IMR-90 (cell line): ENCODE measurements at regions not wholly inside any gene's neighbourhood (a gene's known extent, or its start where the extent isn't known, plus 50 kb on each side); places are given as distances from the start of the nearest gene placed in this dataset.

ENCODE experiments used
- ATAC-seq: fragments of 200-7000 bp; cut with Tn5 transposase; 2 replicates; pipeline ENCODE4 v1.9.1; 2020; ENCODE audit warnings: low read depth, mild to moderate bottlenecking, moderate library complexity
- BruUV-seq: library from RNA; stranded (reverse); fragments of 400-500 nt; replicated peaks from 2 replicates; lab custom pipeline; 2021; lab: Mats Ljungman, UMichigan
- CTCF ChIA-PET: fragments of 300-600 bp; formaldehyde crosslinking; extraction: SDS; loops from one replicate; lab custom pipeline; 2021; ENCODE audit warnings: antibody characterized with exemption; lab: Yijun Ruan, JAX
- POLR2A ChIA-PET: fragments of 300-600 bp; sonication (Branson Sonifier 250); formaldehyde crosslinking; loops from one replicate; lab custom pipeline; 2022; ENCODE audit warnings: antibody characterized with exemption; ENCODE audit not compliant: unreplicated experiment; lab: Charles Lee
- DNase-seq: peaks from one replicate; pipeline ENCODE4 v3.0.0; 2013
- H2AFZ ChIP-seq: replicated peaks from 2 replicates; pipeline ENCODE3; 2013; ENCODE audit warnings: low read length, mild to moderate bottlenecking; ENCODE audit not compliant: poor library complexity
- H2AK5ac ChIP-seq: 2 replicates; pipeline ENCODE4 v1.6.1; 2013; ENCODE audit warnings: low read depth, low read length, inconsistent platforms
- H2AK9ac ChIP-seq: replicated peaks from 2 replicates; pipeline ENCODE3; 2013; ENCODE audit warnings: mild to moderate bottlenecking, low read depth, low read length, moderate library complexity; ENCODE audit not compliant: poor library complexity
- H2BK120ac ChIP-seq: 2 replicates; pipeline ENCODE4 v1.6.1; 2013; ENCODE audit warnings: low read depth, low read length, inconsistent platforms
- H2BK15ac ChIP-seq: 3 replicates; pipeline ENCODE4 v1.6.1; 2013; ENCODE audit warnings: low read depth, low read length, inconsistent platforms
- H2BK20ac ChIP-seq: 2 replicates; pipeline ENCODE4 v1.6.1; 2013; ENCODE audit warnings: low read depth, mild to moderate bottlenecking, inconsistent platforms, low read length, moderate library complexity
- H2BK5ac ChIP-seq: 2 replicates; pipeline ENCODE4 v1.6.1; 2013; ENCODE audit warnings: mild to moderate bottlenecking, low read depth, low read length, inconsistent platforms; ENCODE audit not compliant: poor library complexity, severe bottlenecking
- H3K14ac ChIP-seq: replicated peaks from 2 replicates; pipeline ENCODE4 v1.6.1; 2013; ENCODE audit warnings: low read depth, low read length, inconsistent platforms
- H3K18ac ChIP-seq: 2 replicates; pipeline ENCODE4 v1.6.1; 2013; ENCODE audit warnings: low read depth, low read length, control low read depth
- H3K23ac ChIP-seq: 2 replicates; pipeline ENCODE4 v1.6.1; 2013; ENCODE audit warnings: low read depth, low read length, inconsistent platforms
- H3K27ac ChIP-seq: 2 replicates; pipeline ENCODE4 v1.5.1; 2013; ENCODE audit warnings: mild to moderate bottlenecking, control low read depth, low read length; ENCODE audit not compliant: insufficient read depth
- H3K27me3 ChIP-seq: 2 replicates; pipeline ENCODE4 v1.6.1; 2013; ENCODE audit warnings: low read length; ENCODE audit not compliant: control insufficient read depth, insufficient read depth
- H3K36me3 ChIP-seq: 2 replicates; pipeline ENCODE4 v1.6.1; 2013; ENCODE audit warnings: low read length, mixed read lengths; ENCODE audit not compliant: control insufficient read depth, insufficient read depth
- H3K4ac ChIP-seq: 2 replicates; pipeline ENCODE4 v1.6.1; 2013; ENCODE audit warnings: low read depth, low read length, inconsistent platforms
- H3K4me1 ChIP-seq: 2 replicates; pipeline ENCODE4 v1.6.1; 2013; ENCODE audit warnings: low read length, mixed read lengths; ENCODE audit not compliant: control insufficient read depth, insufficient read depth
- H3K4me2 ChIP-seq: 2 replicates; pipeline ENCODE4 v1.6.1; 2013; ENCODE audit warnings: low read depth, mild to moderate bottlenecking, control low read depth, low read length, moderate library complexity
- H3K4me3 ChIP-seq: 2 replicates; pipeline ENCODE4 v1.5.1; 2013; ENCODE audit warnings: low read depth, mild to moderate bottlenecking, control low read depth, low read length, moderate library complexity; ENCODE audit not compliant: insufficient read depth
- H3K56ac ChIP-seq: 2 replicates; pipeline ENCODE4 v1.6.1; 2013; ENCODE audit warnings: low read length, inconsistent platforms; ENCODE audit not compliant: insufficient read depth; ENCODE audit errors: extremely low read depth
- H3K79me1 ChIP-seq, 2 experiments: 2 replicates each; pipeline ENCODE4 v1.6.1; 2013; ENCODE audit warnings: low read length in 2 of 2, inconsistent platforms in 1 of 2, low read depth in 1 of 2
- H3K9ac ChIP-seq: 2 replicates; pipeline ENCODE4 v1.6.1; 2013; ENCODE audit warnings: low read depth, low read length, control low read depth
- H3K9me1 ChIP-seq: 2 replicates; pipeline ENCODE4 v1.6.1; 2013; ENCODE audit warnings: low read length, inconsistent platforms; ENCODE audit not compliant: insufficient read depth
- H3K9me3 ChIP-seq: 2 replicates; pipeline ENCODE4 v1.6.1; 2013; ENCODE audit warnings: low read length; ENCODE audit not compliant: control insufficient read depth, insufficient read depth
- H4K20me1 ChIP-seq: 2 replicates; pipeline ENCODE4 v1.6.1; 2013; ENCODE audit warnings: low read length, inconsistent platforms; ENCODE audit not compliant: insufficient read depth
- H4K5ac ChIP-seq: 2 replicates; pipeline ENCODE4 v1.6.1; 2013; ENCODE audit warnings: mild to moderate bottlenecking, low read depth, low read length, control low read depth
- H4K8ac ChIP-seq, 2 experiments: 2 replicates each; pipeline ENCODE4 v1.6.1; 2013; ENCODE audit warnings: low read depth in 2 of 2, low read length in 2 of 2, control low read depth in 1 of 2, inconsistent platforms in 1 of 2
- H4K91ac ChIP-seq: 2 replicates; pipeline ENCODE4 v1.6.1; 2013; ENCODE audit warnings: low read depth, low read length, inconsistent platforms; ENCODE audit not compliant: insufficient read depth
- BHLHE40 ChIP-seq: fragments of 150-350 bp; IDR thresholded peaks from 2 replicates; pipeline ENCODE4 v1.6.1; 2016; ENCODE audit warnings: mild to moderate bottlenecking, low read depth, low read length
- CHD1 ChIP-seq: IDR thresholded peaks from 2 replicates; pipeline ENCODE4 v1.6.1; 2012; ENCODE audit warnings: low read depth, low read length, improper control_type of control experiment
- MAZ ChIP-seq: IDR thresholded peaks from 2 replicates; pipeline ENCODE4 v1.6.1; 2012; ENCODE audit warnings: low read depth, mild to moderate bottlenecking, low read length, improper control_type of control experiment, moderate library complexity, borderline replicate concordance
- MXI1 ChIP-seq: IDR thresholded peaks from 2 replicates; pipeline ENCODE4 v1.6.1; 2012; ENCODE audit warnings: low read depth, mild to moderate bottlenecking, low read length, moderate library complexity, borderline replicate concordance
- RCOR1 ChIP-seq: IDR thresholded peaks from 2 replicates; pipeline ENCODE4 v1.6.1; 2012; ENCODE audit warnings: mild to moderate bottlenecking, low read length, improper control_type of control experiment; ENCODE audit not compliant: insufficient replicate concordance
- SMC3 ChIP-seq: fragments of 150-350 bp; IDR thresholded peaks from 2 replicates; pipeline ENCODE4 v1.6.1; 2016; ENCODE audit warnings: low read depth, mild to moderate bottlenecking, antibody characterized with exemption, low read length, moderate library complexity
- WGBS, 2 experiments: methylation state at CpG; one replicate each; pipeline versions ENCODE4 v1.1.5 to v1.1.7; 2013; ENCODE audit warnings: missing lambda C conversion rate in 2 of 2; ENCODE audit not compliant: insufficient read length in 1 of 2; ENCODE audit errors: extremely low coverage in 2 of 2; 5-methylcytosine and 5-hydroxymethylcytosine counted together
- dilution Hi-C: fragments of 300-500 bp; cut with HindIII; formaldehyde crosslinking; loops from one replicate; pipeline ENCODE4 v1.14.3; 2018; ENCODE audit warnings: low sequenced_read_pairs; ENCODE audit not compliant: unreplicated experiment
- in situ Hi-C: fragments of 300-500 bp; cut with MboI; formaldehyde crosslinking; loops from 3 replicates; pipeline ENCODE4 v1.14.3; 2019; ENCODE audit warnings: low sequenced_read_pairs, inconsistent platforms, mixed read lengths
- intact Hi-C: fragments of 100-400 bp; cut with micrococcal nuclease; formaldehyde crosslinking; loops from 2 replicates; pipeline ENCODE4 v1.10.0; 2022
- TF ChIP-seq, protein P1 (sequence below): conservative IDR thresholded peaks from 2 replicates; pipeline ENCODE4 v1.5.1; 2012; ENCODE audit warnings: mild to moderate bottlenecking, low read depth, low read length, improper control_type of control experiment
- TF ChIP-seq, protein P2 (sequence below): fragments of 150-350 bp; IDR thresholded peaks from 2 replicates; pipeline ENCODE4 v1.6.1; 2016; ENCODE audit warnings: low read depth, mild to moderate bottlenecking, low read length, moderate library complexity, borderline replicate concordance
- TF ChIP-seq, protein P3 (sequence below): fragments of 150-350 bp; IDR thresholded peaks from 2 replicates; pipeline ENCODE4 v1.6.1; 2017; ENCODE audit warnings: mild to moderate bottlenecking, antibody characterized with exemption, low read length, low read depth

DNA sequence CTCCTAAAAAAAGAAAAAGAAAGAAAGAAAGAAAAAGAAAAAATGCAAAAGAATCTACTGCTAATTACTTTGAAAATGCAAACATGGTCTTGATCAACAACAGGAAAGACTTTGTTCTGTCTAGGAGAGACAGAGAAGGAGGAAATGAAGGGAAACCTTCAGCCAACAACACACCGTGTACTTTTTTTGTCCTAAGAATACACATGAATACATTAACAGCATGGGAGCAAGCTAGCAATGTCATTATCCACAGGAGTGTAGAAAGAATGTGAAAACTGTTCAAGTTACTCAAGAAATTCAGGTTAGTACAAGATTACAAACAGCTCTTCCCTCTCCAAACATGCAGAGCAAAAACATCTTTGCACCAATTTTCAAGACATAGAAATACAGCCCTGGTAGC lies 326.3 kb downstream of the UBE3D start:
- no peaks in the 10 kb centered on the region for H3K9me3 ChIP-seq
- no peak overlapping the region for H4K8ac ChIP-seq
- DNase-seq (no peak), ATAC-seq (no peak)
- no peak overlapping the region for H2AK5ac ChIP-seq
- H2BK5ac ChIP-seq, result no peak overlapping the region
- peaks cover 6% of the 10 kb centered on the region for H3K27me3 ChIP-seq
- no peak overlapping the region for H3K56ac ChIP-seq
- H2BK20ac ChIP-seq, result no peak overlapping the region
- H2BK15ac ChIP-seq, result no peak overlapping the region
- no peaks in the 10 kb centered on the region for H3K79me1 ChIP-seq
- H3K36me3 ChIP-seq, result no peaks in the 10 kb centered on the region
- no peaks in the 10 kb centered on the region for H4K20me1 ChIP-seq
- POLR2A ChIA-PET, result no interaction called here
- H3K14ac ChIP-seq, result no peak overlapping the region
- no peak overlapping the region for H3K18ac ChIP-seq
- no peak overlapping the region for H3K4me2 ChIP-seq
- H3K9me1 ChIP-seq, result no peaks in the 10 kb centered on the region
- no peaks in the 10 kb centered on the region for H3K4me1 ChIP-seq
- no peak overlapping the region for H2AFZ ChIP-seq
- TF ChIP-seq RCOR1 (no peak), SMC3 (no peak), MXI1 (no peak), BHLHE40 (no peak), CHD1 (no peak), MAZ (no peak)
- TF ChIP-seq, protein P1, sequence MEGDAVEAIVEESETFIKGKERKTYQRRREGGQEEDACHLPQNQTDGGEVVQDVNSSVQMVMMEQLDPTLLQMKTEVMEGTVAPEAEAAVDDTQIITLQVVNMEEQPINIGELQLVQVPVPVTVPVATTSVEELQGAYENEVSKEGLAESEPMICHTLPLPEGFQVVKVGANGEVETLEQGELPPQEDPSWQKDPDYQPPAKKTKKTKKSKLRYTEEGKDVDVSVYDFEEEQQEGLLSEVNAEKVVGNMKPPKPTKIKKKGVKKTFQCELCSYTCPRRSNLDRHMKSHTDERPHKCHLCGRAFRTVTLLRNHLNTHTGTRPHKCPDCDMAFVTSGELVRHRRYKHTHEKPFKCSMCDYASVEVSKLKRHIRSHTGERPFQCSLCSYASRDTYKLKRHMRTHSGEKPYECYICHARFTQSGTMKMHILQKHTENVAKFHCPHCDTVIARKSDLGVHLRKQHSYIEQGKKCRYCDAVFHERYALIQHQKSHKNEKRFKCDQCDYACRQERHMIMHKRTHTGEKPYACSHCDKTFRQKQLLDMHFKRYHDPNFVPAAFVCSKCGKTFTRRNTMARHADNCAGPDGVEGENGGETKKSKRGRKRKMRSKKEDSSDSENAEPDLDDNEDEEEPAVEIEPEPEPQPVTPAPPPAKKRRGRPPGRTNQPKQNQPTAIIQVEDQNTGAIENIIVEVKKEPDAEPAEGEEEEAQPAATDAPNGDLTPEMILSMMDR, result no peak
- TF ChIP-seq, protein P2, sequence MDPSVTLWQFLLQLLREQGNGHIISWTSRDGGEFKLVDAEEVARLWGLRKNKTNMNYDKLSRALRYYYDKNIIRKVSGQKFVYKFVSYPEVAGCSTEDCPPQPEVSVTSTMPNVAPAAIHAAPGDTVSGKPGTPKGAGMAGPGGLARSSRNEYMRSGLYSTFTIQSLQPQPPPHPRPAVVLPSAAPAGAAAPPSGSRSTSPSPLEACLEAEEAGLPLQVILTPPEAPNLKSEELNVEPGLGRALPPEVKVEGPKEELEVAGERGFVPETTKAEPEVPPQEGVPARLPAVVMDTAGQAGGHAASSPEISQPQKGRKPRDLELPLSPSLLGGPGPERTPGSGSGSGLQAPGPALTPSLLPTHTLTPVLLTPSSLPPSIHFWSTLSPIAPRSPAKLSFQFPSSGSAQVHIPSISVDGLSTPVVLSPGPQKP, result no peak
- TF ChIP-seq, protein P3, sequence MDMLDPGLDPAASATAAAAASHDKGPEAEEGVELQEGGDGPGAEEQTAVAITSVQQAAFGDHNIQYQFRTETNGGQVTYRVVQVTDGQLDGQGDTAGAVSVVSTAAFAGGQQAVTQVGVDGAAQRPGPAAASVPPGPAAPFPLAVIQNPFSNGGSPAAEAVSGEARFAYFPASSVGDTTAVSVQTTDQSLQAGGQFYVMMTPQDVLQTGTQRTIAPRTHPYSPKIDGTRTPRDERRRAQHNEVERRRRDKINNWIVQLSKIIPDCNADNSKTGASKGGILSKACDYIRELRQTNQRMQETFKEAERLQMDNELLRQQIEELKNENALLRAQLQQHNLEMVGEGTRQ, result no peak
- H3K23ac ChIP-seq, result no peak overlapping the region
- no TSS peak for BruUV-seq
- no peak overlapping the region for H4K91ac ChIP-seq
- no CpG with 5 or more reads among the region's 1 CpG for WGBS, 2 experiments
- no peak overlapping the region for H3K4me3 ChIP-seq
- no peak overlapping the region for H3K27ac ChIP-seq
- H3K4ac ChIP-seq, result no peak overlapping the region
- H4K5ac ChIP-seq, result no peak overlapping the region
- intact Hi-C loops (no loop called here), dilution Hi-C loops (no loop called here), in situ Hi-C loops (no loop called here)
- no peak overlapping the region for H2AK9ac ChIP-seq
- H3K9ac ChIP-seq, result no peak overlapping the region
- H2BK120ac ChIP-seq, result no peak overlapping the region
- CTCF ChIA-PET, result no interaction called here
